ENCODE measurements at regions not wholly inside any gene's neighbourhood (a gene's known extent, or its start where the extent isn't known, plus 50 kb on each side); places are given as distances from the start of the nearest gene placed in this dataset.

DNA sequence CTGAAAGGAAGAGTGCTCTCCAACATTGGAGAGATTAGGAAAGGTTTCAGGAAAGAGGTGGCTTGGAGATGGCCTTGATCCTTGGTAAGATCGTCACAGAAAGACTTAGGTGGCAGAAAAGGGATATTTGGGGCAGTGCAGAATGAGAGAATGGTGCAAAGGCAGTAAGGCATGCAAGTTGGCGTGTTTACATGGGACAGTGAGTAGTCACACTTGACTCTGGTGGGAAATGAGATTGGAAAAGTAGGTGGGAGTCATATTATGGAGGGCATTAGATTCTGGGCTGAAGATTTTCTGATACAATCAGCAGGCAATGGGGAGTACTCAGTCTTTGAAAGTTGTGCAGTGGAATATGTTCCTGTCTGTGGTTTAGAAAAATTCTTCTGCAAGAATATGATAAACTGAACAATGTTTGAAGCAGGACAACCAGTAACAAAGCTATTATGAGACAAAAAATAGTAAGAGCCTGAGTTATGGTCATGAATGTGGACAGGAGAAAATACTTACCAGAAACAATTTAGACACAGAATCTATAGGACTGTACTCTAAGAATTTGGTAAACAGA is 76.2 kb upstream of the ANKRD55 start:
- no peak for TF ChIP-seq EZH2 (IDR thresholded peaks at IDR 0.05; ENCODE audit: insufficient read depth, poor library complexity, severe bottlenecking)
- no peak for TF ChIP-seq EZH2phosphoT487 (IDR thresholded peaks at IDR 0.05; ENCODE audit: insufficient read depth, low read depth)

Measured in GM23248 (cell line).